Lung (tissue), 11 donors: ENCODE measurements at regions not wholly inside any gene's neighbourhood (a gene's known extent, or its start where the extent isn't known, plus 50 kb on each side); places are given as distances from the start of the nearest gene placed in this dataset.
A peak's percentile ranks its signal among the peaks of the same experiment; 100 is the strongest.

Source experiments
- ATAC-seq: fragments of 200-7000 bp; cut with Tn5 transposase; one replicate; pipeline ENCODE4 v1.9.1; 2020; ENCODE audit warnings: moderate number of reproducible peaks; ENCODE audit not compliant: insufficient read depth, low FRiP score
- DNase-seq, 3 donors: peaks; one replicate each; pipeline ENCODE4 v3.0.0-alpha.2; 2013 to 2017
- H3K27ac ChIP-seq, 2 donors: one replicate each; pipeline ENCODE4 v1.5.1; 2013; ENCODE audit warnings: mild to moderate bottlenecking in 2 of 2, moderate library complexity in 2 of 2, control low read depth in 1 of 2, inconsistent platforms in 1 of 2, low read depth in 1 of 2, low read length in 1 of 2
- H3K27me3 ChIP-seq, 3 donors: one replicate each; pipeline ENCODE4 v1.5.1; 2013; ENCODE audit warnings: low read length in 2 of 3; ENCODE audit not compliant: control insufficient read depth in 3 of 3, insufficient read depth in 3 of 3
- H3K36me3 ChIP-seq, 4 donors: one replicate each; pipeline ENCODE4 v1.5.1; 2013; ENCODE audit warnings: low read length in 4 of 4, mild to moderate bottlenecking in 1 of 4, moderate library complexity in 1 of 4; ENCODE audit not compliant: control insufficient read depth in 4 of 4, insufficient read depth in 4 of 4
- H3K4me1 ChIP-seq, 5 donors: one replicate each; pipeline ENCODE4 v1.5.1; 2013; ENCODE audit warnings: low read length in 5 of 5, mild to moderate bottlenecking in 2 of 5, moderate library complexity in 1 of 5; ENCODE audit not compliant: control insufficient read depth in 5 of 5, insufficient read depth in 5 of 5
- H3K4me3 ChIP-seq: one replicate; pipeline ENCODE4 v1.5.1; 2013; ENCODE audit warnings: mild to moderate bottlenecking, control low read depth, moderate library complexity
- H3K9ac ChIP-seq, 2 donors: one replicate each; pipeline ENCODE4 v1.5.1; 2013; ENCODE audit warnings: low read length in 2 of 2, control low read depth in 1 of 2; ENCODE audit not compliant: insufficient read depth in 1 of 2
- H3K9me3 ChIP-seq, 4 donors: one replicate each; pipeline ENCODE4 v1.5.1; 2013; ENCODE audit warnings: low read length in 3 of 4, mild to moderate bottlenecking in 1 of 4, moderate library complexity in 1 of 4; ENCODE audit not compliant: control insufficient read depth in 4 of 4, insufficient read depth in 3 of 4
- WGBS, 2 donors: extraction: QIAGEN DNeasy Blood & Tissue Kit; methylation state at CpG; one replicate each; pipeline ENCODE4 v1.1.7; 2013; 5-methylcytosine and 5-hydroxymethylcytosine counted together
- TF ChIP-seq, protein P1 (sequence below): IDR thresholded peaks from 2 replicates; pipeline ENCODE4 v1.5.1; 2012; ENCODE audit warnings: mild to moderate bottlenecking; ENCODE audit errors: control extremely low read depth, extremely low read depth
- donor health status: control.
- donor health status: control.
- donor health status: Bipolar disorder and iron deficiency.
- donor health status: healthy.
- donor health status: DM: yes; HTN: yes; CAD: no.

DNA sequence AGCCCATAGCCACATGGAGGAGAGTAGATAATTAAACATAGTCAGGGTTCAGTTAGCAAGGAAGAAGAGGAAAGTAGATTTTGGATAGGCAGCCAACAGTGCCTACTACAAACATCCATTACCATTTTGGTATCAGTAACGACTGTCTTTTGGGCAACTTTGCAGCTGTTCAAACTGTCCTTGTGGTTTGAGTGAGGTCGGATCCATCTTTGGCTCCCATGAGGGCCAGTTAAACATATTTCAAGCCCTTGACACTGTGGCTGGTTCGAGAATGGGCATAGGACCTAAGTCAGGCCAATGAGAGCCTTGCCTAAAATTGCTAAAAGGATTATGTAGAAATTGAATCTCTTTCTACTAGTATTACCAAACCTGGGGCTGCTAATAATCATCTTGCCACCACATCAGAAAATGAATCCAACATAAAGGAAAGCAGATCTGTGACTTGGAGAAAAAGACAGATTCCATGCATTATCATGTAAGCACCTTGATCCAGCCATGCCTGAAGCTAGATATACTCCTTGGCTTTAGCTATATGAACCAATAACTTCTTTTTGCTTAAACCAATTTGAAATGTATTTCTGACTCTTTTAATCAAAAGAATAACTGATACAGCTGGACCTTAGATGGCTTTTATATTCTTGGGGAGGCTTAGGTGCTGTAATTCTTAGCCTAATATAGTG lies 75.0 kb upstream of the STAM2 start:
- TF ChIP-seq, protein P1, sequence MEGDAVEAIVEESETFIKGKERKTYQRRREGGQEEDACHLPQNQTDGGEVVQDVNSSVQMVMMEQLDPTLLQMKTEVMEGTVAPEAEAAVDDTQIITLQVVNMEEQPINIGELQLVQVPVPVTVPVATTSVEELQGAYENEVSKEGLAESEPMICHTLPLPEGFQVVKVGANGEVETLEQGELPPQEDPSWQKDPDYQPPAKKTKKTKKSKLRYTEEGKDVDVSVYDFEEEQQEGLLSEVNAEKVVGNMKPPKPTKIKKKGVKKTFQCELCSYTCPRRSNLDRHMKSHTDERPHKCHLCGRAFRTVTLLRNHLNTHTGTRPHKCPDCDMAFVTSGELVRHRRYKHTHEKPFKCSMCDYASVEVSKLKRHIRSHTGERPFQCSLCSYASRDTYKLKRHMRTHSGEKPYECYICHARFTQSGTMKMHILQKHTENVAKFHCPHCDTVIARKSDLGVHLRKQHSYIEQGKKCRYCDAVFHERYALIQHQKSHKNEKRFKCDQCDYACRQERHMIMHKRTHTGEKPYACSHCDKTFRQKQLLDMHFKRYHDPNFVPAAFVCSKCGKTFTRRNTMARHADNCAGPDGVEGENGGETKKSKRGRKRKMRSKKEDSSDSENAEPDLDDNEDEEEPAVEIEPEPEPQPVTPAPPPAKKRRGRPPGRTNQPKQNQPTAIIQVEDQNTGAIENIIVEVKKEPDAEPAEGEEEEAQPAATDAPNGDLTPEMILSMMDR, result no peak
- Histone ChIP-seq H3K27ac (no peak overlapping the region), H3K27me3 (no peaks in the 10 kb centered on the region), H3K4me1 (peaks cover 0 to 14% (median 2%) of the 10 kb centered on the region in 5 donors), H3K4me3 (no peak overlapping the region), H3K9ac (no peak overlapping the region), H3K9me3 (no peaks in the 10 kb centered on the region), H3K36me3 (no peaks in the 10 kb centered on the region)
- ATAC-seq (no peak), DNase-seq (no peak)
- WGBS, 2 donors, result 77 to 94% methylated on average over 3 of the region's 3 CpGs

DNA sequence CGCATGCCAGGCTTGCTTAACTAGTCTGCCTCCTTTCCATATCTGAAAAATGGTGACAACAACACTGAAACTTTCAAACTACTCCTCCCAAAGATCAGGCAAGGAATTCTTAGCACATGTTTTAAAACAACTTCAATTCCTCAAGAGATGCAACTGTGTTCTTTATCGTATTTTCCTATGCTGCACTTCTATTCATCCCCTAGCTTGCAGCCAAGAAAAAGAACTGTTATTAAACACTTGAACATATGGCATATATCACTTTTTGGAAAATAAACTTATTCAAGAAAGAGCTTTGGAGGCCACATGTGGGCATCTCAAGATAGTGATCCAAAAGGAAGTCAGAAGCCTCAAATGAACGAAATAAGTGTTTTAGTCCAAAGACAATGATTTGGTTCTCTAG lies 75.6 kb upstream of the STAM2 start:
- TF ChIP-seq, protein P1, result no peak
- ATAC-seq (no peak), DNase-seq (peak in 2 of 3 donors; percentile 87 to 89)
- no peaks in the 10 kb centered on the region for H3K9me3 ChIP-seq
- H3K4me1 ChIP-seq, result peaks cover 0 to 14% (median 2%) of the 10 kb centered on the region in 5 donors
- WGBS, 2 donors, result 48 to 66% methylated on average over 3 of the region's 3 CpGs
- H3K27ac ChIP-seq, result no peak overlapping the region
- H3K9ac ChIP-seq, result no peak overlapping the region
- H3K36me3 ChIP-seq, result no peaks in the 10 kb centered on the region
- H3K27me3 ChIP-seq, result no peaks in the 10 kb centered on the region
- no peak overlapping the region for H3K4me3 ChIP-seq

DNA sequence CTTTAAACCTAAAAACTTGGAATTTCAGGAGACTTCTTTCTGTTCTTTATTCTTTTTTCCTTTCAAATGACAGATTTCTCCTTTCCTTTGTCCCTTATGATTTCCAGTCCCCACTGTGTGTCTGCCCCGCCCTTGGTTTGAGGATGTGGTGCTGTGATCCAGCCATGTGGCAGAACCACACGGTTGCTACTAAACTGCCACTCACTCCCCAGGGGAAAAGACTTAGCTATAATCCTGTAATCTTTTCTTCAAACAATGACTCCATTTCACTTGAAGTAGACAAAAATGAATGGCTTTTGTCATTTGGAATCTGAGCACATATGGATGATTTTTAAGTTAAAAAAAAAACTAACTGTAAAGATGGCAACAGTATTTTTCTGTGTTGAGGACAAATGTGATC lies 76.2 kb upstream of the STAM2 start:
- no peaks in the 10 kb centered on the region for H3K9me3 ChIP-seq
- no peaks in the 10 kb centered on the region for H3K27me3 ChIP-seq
- peaks cover 0 to 14% (median 0%) of the 10 kb centered on the region in 5 donors for H3K4me1 ChIP-seq
- H3K27ac ChIP-seq, result no peak overlapping the region
- ATAC-seq (no peak), DNase-seq (no peak)
- H3K4me3 ChIP-seq, result no peak overlapping the region
- TF ChIP-seq, protein P1, result no peak
- H3K36me3 ChIP-seq, result no peaks in the 10 kb centered on the region
- WGBS, 2 donors, result 84 to 88% methylated on average over 2 of the region's 2 CpGs
- no peak overlapping the region for H3K9ac ChIP-seq

DNA sequence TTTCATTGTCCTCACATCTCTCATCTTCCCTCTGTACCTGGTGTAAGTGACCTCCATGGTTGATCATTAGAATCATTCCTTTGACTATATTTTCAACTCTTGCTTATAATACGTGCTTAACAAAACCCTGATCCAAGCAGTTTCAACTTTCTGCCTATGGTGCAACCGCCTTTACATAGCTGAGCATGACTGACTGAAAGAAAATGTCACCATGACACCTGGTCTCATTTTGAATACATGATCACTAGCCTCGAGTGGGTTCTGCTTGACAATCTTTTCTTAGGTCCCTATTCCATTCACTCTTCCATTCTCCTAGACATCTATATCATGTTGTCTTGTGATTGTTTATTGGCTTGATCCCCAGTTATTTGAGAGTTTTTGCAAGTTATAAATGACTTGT lies 78.9 kb upstream of the STAM2 start:
- Histone ChIP-seq H3K4me3 (no peak overlapping the region), H3K9me3 (no peaks in the 10 kb centered on the region), H3K27ac (no peak overlapping the region), H3K27me3 (no peaks in the 10 kb centered on the region), H3K36me3 (no peaks in the 10 kb centered on the region), H3K4me1 (peaks cover 0 to 14% (median 0%) of the 10 kb centered on the region in 5 donors), H3K9ac (no peak overlapping the region)
- 87 to 97% methylated on average over 3 of the region's 3 CpGs for WGBS, 2 donors
- TF ChIP-seq, protein P1, result no peak
- ATAC-seq (no peak), DNase-seq (no peak)
